CD14-positive monocyte (primary cell): ENCODE measurements at regions not wholly inside any gene's neighbourhood (a gene's known extent, or its start where the extent isn't known, plus 50 kb on each side); places are given as distances from the start of the nearest gene placed in this dataset.

ENCODE experiments used
- DNase-seq, 3 donors: peaks; one replicate each; pipeline ENCODE4 v3.0.0-alpha.2; 2011 to 2022
- H2AFZ ChIP-seq: 2 replicates; pipeline ENCODE4 v1.6.0; 2012; ENCODE audit warnings: mild to moderate bottlenecking, low read depth, low read length, inconsistent platforms; ENCODE audit not compliant: insufficient read depth, poor library complexity, severe bottlenecking
- H3K27ac ChIP-seq, 2 donors: 1 replicate in 1 of 2; 2 replicates in 1 of 2; pipeline ENCODE4 v1.5.1; 2012 to 2013; ENCODE audit warnings: low read length in 2 of 2, control low read depth in 1 of 2, inconsistent platforms in 1 of 2, low read depth in 1 of 2, mild to moderate bottlenecking in 1 of 2
- H3K27me3 ChIP-seq, 2 donors: one replicate each; pipeline versions ENCODE4 v1.6.0 to v1.6.1; 2011 to 2013; ENCODE audit warnings: low read length in 2 of 2; ENCODE audit not compliant: control insufficient read depth in 2 of 2, insufficient read depth in 2 of 2
- H3K36me3 ChIP-seq, 2 donors: replicated peaks in 1 of 2; 1 replicate in 1 of 2; 2 replicates in 1 of 2; pipeline versions ENCODE4 v1.5.1 to v1.6.1; 2012 to 2013; ENCODE audit warnings: low read length in 2 of 2, control low read depth in 1 of 2, inconsistent platforms in 1 of 2, mild to moderate bottlenecking in 1 of 2; ENCODE audit not compliant: insufficient read depth in 2 of 2, control insufficient read depth in 1 of 2
- H3K4me1 ChIP-seq, 2 donors: 1 replicate in 1 of 2; 2 replicates in 1 of 2; pipeline versions ENCODE4 v1.5.1 to v1.6.1; 2012 to 2013; ENCODE audit warnings: low read length in 2 of 2, control low read depth in 1 of 2, inconsistent platforms in 1 of 2, mild to moderate bottlenecking in 1 of 2, moderate library complexity in 1 of 2; ENCODE audit not compliant: insufficient read depth in 2 of 2, control insufficient read depth in 1 of 2
- H3K4me2 ChIP-seq: replicated peaks from 2 replicates; pipeline ENCODE3; 2012; ENCODE audit warnings: low read length, moderate library complexity, mild to moderate bottlenecking; ENCODE audit not compliant: poor library complexity, severe bottlenecking; ENCODE audit errors: extremely low read depth
- H3K4me3 ChIP-seq, 3 experiments: fragments of 200-600 bp in 1 of 3; sonication (generic) in 1 of 3; replicated peaks in 1 of 3; 1 replicate in 2 of 3; 2 replicates in 1 of 3; pipeline ENCODE4 v1.5.1; 2011 to 2013; ENCODE audit warnings: low read length in 3 of 3, mild to moderate bottlenecking in 3 of 3, control low read depth in 2 of 3, low read depth in 2 of 3, inconsistent platforms in 1 of 3, moderate library complexity in 1 of 3
- H3K79me2 ChIP-seq: 2 replicates; pipeline ENCODE4 v1.6.0; 2012; ENCODE audit warnings: mild to moderate bottlenecking, control low read depth, inconsistent platforms, low read length, moderate library complexity; ENCODE audit not compliant: insufficient read depth
- H3K9ac ChIP-seq: 2 replicates; pipeline ENCODE4 v1.6.0; 2017; ENCODE audit warnings: low read length, mild to moderate bottlenecking; ENCODE audit not compliant: insufficient read depth, poor library complexity, severe bottlenecking
- H3K9me3 ChIP-seq, 2 donors: replicated peaks in 1 of 2; 1 replicate in 1 of 2; 2 replicates in 1 of 2; pipeline versions ENCODE4 v1.5.1 to v1.6.1; 2012 to 2013; ENCODE audit warnings: low read length in 2 of 2, control low read depth in 1 of 2; ENCODE audit not compliant: control insufficient read depth in 1 of 2, insufficient read depth in 1 of 2
- H4K20me1 ChIP-seq: 2 replicates; pipeline ENCODE4 v1.6.0; 2012; ENCODE audit warnings: mild to moderate bottlenecking, low read length, control low read depth, moderate library complexity; ENCODE audit not compliant: insufficient read depth
- H3K27ac Mint-ChIP-seq, 7 donors: one replicate each; pipeline ENCODE4 v1.8.0; 2020; ENCODE audit warnings: mild to moderate bottlenecking in 7 of 7, mixed read lengths in 7 of 7, moderate library complexity in 6 of 7, inconsistent platforms in 2 of 7
- H3K27me3 Mint-ChIP-seq, 3 donors: one replicate each; pipeline ENCODE4 v1.8.0; 2021 to 2022; ENCODE audit warnings: low read depth in 3 of 3, mild to moderate bottlenecking in 3 of 3, mixed read lengths in 3 of 3, moderate library complexity in 3 of 3, inconsistent platforms in 1 of 3
- H3K36me3 Mint-ChIP-seq, 2 donors: one replicate each; pipeline ENCODE4 v1.8.0; 2020; ENCODE audit warnings: mixed read lengths in 2 of 2, inconsistent platforms in 1 of 2, mild to moderate bottlenecking in 1 of 2
- H3K4me1 Mint-ChIP-seq: one replicate; pipeline ENCODE4 v1.8.0; 2020; ENCODE audit warnings: mild to moderate bottlenecking, mixed read lengths
- H3K4me3 Mint-ChIP-seq, 2 donors: one replicate each; pipeline ENCODE4 v1.8.0; 2020; ENCODE audit warnings: mild to moderate bottlenecking in 2 of 2, mixed read lengths in 2 of 2, moderate library complexity in 1 of 2
- H3K9me3 Mint-ChIP-seq, 7 donors: one replicate each; pipeline ENCODE4 v1.8.0; 2020 to 2022; ENCODE audit warnings: mixed read lengths in 7 of 7, mild to moderate bottlenecking in 6 of 7, moderate library complexity in 6 of 7, inconsistent platforms in 2 of 7
- WGBS: methylation state at CpG from one replicate; pipeline ENCODE4 v1.1.5; 2013; ENCODE audit warnings: missing lambda C conversion rate; ENCODE audit not compliant: insufficient coverage; 5-methylcytosine and 5-hydroxymethylcytosine counted together
- intact Hi-C, 2 donors: fragments of 100-400 bp; cut with micrococcal nuclease; formaldehyde crosslinking; loops; one replicate each; pipeline versions ENCODE4 v1.15.0 to v1.15.1; 2023
- TF ChIP-seq, protein P1 (sequence below): fragments of 200-600 bp; IDR thresholded peaks from one replicate; pipeline ENCODE4 v1.8.0; 2022; ENCODE audit warnings: antibody characterized with exemption, mild to moderate bottlenecking

DNA sequence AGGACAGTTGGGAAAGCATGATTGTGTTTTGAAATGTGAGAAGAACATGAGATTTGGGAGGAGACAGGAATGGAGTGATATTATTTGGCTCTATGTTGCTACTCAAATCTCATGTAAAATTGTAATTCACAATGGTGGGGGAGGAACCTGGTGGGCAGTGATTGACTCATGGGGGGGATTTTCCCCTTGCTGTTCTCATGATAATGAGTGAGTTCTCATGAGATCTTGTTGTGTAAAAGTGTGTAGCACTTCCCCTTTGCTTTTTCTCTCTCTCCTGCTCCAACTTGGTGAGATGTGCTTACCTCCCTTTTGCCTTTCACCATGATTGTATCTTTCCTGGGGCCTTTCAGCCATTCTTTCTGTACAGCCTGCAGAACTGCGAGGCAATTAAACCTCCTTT, 1261.0 kb upstream of the ATXN8OS start:
- Histone ChIP-seq H3K27me3 (no peaks in the 10 kb centered on the region), H3K4me3 (no peak overlapping the region), H3K27ac (no peak overlapping the region), H2AFZ (no peak overlapping the region), H3K9me3 (peaks cover 8 to 15% of the 10 kb centered on the region in 2 donors), H3K9ac (no peak overlapping the region), H3K4me1 (no peaks in the 10 kb centered on the region), H3K4me2 (no peak overlapping the region), H3K79me2 (no peaks in the 10 kb centered on the region), H4K20me1 (no peaks in the 10 kb centered on the region), H3K36me3 (no peaks in the 10 kb centered on the region)
- TF ChIP-seq, protein P1, sequence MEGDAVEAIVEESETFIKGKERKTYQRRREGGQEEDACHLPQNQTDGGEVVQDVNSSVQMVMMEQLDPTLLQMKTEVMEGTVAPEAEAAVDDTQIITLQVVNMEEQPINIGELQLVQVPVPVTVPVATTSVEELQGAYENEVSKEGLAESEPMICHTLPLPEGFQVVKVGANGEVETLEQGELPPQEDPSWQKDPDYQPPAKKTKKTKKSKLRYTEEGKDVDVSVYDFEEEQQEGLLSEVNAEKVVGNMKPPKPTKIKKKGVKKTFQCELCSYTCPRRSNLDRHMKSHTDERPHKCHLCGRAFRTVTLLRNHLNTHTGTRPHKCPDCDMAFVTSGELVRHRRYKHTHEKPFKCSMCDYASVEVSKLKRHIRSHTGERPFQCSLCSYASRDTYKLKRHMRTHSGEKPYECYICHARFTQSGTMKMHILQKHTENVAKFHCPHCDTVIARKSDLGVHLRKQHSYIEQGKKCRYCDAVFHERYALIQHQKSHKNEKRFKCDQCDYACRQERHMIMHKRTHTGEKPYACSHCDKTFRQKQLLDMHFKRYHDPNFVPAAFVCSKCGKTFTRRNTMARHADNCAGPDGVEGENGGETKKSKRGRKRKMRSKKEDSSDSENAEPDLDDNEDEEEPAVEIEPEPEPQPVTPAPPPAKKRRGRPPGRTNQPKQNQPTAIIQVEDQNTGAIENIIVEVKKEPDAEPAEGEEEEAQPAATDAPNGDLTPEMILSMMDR, result no peak
- no peaks in the 10 kb centered on the region for H3K36me3 Mint-ChIP-seq
- no peak overlapping the region for H3K27ac Mint-ChIP-seq
- peaks cover 0 to 10% (median 5%) of the 10 kb centered on the region in 7 donors for H3K9me3 Mint-ChIP-seq
- H3K27me3 Mint-ChIP-seq, result no peaks in the 10 kb centered on the region
- intact Hi-C loops, result no loop called here
- no peaks in the 10 kb centered on the region for H3K4me1 Mint-ChIP-seq
- H3K4me3 Mint-ChIP-seq, result no peak overlapping the region
- no peak for DNase-seq
- WGBS, result no CpG with 5 or more reads among the region's 1 CpG

DNA sequence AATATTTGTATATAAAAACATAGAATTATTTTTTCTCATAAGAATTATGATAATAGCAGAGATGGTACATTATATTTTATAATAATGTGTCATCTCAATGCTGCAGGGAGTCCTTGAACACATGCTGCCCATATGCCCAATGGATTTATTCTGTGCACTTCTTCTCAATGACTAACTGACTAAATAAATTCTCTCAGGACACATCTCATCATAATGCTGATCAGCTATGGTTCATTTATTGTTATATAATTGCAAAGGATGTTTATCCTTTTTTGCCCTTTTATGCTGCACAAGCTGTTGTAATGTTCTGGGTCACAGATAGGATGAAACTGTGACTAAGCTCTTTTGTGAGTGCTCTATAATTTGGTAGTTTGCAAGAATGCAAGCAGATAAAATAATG, 1273.3 kb upstream of the ATXN8OS start:
- DNase-seq, result no peak
- intact Hi-C loops, result no loop called here
- no peak overlapping the region for H3K4me2 ChIP-seq
- Mint-ChIP-seq H3K4me3 (no peak overlapping the region), H3K27ac (no peak overlapping the region), H3K9me3 (peaks cover 0 to 5% (median 4%) of the 10 kb centered on the region in 7 donors), H3K4me1 (no peaks in the 10 kb centered on the region), H3K36me3 (no peaks in the 10 kb centered on the region), H3K27me3 (no peaks in the 10 kb centered on the region)
- H3K27ac ChIP-seq, result no peak overlapping the region
- no peaks in the 10 kb centered on the region for H4K20me1 ChIP-seq
- H3K36me3 ChIP-seq, result no peaks in the 10 kb centered on the region
- H2AFZ ChIP-seq, result no peak overlapping the region
- H3K27me3 ChIP-seq, result no peaks in the 10 kb centered on the region
- H3K79me2 ChIP-seq, result no peaks in the 10 kb centered on the region
- peaks cover 0 to 9% of the 10 kb centered on the region in 2 donors for H3K9me3 ChIP-seq
- TF ChIP-seq, protein P1, result no peak
- no peaks in the 10 kb centered on the region for H3K4me1 ChIP-seq
- H3K4me3 ChIP-seq, result no peak overlapping the region
- no peak overlapping the region for H3K9ac ChIP-seq
